Body of pancreas (tissue), 4 donors: ENCODE measurements at regions not wholly inside any gene's neighbourhood (a gene's known extent, or its start where the extent isn't known, plus 50 kb on each side); places are given as distances from the start of the nearest gene placed in this dataset.

ENCODE experiments used
- ATAC-seq: fragments of 150-250 bp; one replicate; pipeline ENCODE4 v1.9.1; 2016
- DNase-seq, 4 donors: peaks; one replicate each; pipeline ENCODE4 v3.0.0-alpha.2; 2019
- H3K27ac ChIP-seq, 4 donors: fragments of 200-600 bp; sonication (generic); 1 replicate in 3 of 4; 2 replicates in 1 of 4; pipeline versions ENCODE4 v1.5.1 to v1.6.1; 2016 to 2019; ENCODE audit warnings: mild to moderate bottlenecking in 1 of 4, mixed read lengths in 1 of 4, moderate library complexity in 1 of 4
- H3K27me3 ChIP-seq, 2 donors: fragments of 200-600 bp; sonication (generic); one replicate each; pipeline ENCODE4 v1.6.0; 2016; ENCODE audit warnings: mild to moderate bottlenecking in 1 of 2
- H3K36me3 ChIP-seq, 2 donors: fragments of 200-600 bp; sonication (generic); replicated peaks in 1 of 2; 2 replicates each; pipeline ENCODE4 v1.5.1; 2016; ENCODE audit warnings: low read depth in 2 of 2; ENCODE audit not compliant: insufficient read depth in 1 of 2
- H3K4me1 ChIP-seq: fragments of 200-600 bp; sonication (generic); one replicate; pipeline ENCODE4 v1.6.0; 2016
- H3K4me3 ChIP-seq, 2 donors: fragments of 200-600 bp; sonication (generic); 1 replicate in 1 of 2; 2 replicates in 1 of 2; pipeline ENCODE4 v1.5.1; 2016 to 2019
- H3K9me3 ChIP-seq, 3 donors: fragments of 200-600 bp; sonication (generic); 1 replicate in 2 of 3; 2 replicates in 1 of 3; pipeline ENCODE4 v1.5.1; 2016
- POLR2A ChIP-seq, 3 donors: fragments of 450-650 bp; IDR thresholded peaks; one replicate each; pipeline ENCODE4 v1.6.1; 2016; ENCODE audit warnings: antibody characterized with exemption in 3 of 3, mild to moderate bottlenecking in 2 of 3
- WGBS, 2 donors: methylation state at CpG; one replicate each; pipeline ENCODE4 v1.1.5; 2017; 5-methylcytosine and 5-hydroxymethylcytosine counted together
- intact Hi-C: fragments of 100-400 bp; cut with DNase I; formaldehyde crosslinking; loops from one replicate; pipeline ENCODE4 v1.15.1; 2023
- TF ChIP-seq, protein P1 (sequence below), 7 experiments: fragments of 450-650 bp in 4 of 7; fragments of 200-600 bp in 3 of 7; sonication (generic) in 3 of 7; IDR thresholded peaks; one replicate each; pipeline ENCODE4 v1.5.1; 2016 to 2019; ENCODE audit warnings: antibody characterized with exemption in 7 of 7

DNA sequence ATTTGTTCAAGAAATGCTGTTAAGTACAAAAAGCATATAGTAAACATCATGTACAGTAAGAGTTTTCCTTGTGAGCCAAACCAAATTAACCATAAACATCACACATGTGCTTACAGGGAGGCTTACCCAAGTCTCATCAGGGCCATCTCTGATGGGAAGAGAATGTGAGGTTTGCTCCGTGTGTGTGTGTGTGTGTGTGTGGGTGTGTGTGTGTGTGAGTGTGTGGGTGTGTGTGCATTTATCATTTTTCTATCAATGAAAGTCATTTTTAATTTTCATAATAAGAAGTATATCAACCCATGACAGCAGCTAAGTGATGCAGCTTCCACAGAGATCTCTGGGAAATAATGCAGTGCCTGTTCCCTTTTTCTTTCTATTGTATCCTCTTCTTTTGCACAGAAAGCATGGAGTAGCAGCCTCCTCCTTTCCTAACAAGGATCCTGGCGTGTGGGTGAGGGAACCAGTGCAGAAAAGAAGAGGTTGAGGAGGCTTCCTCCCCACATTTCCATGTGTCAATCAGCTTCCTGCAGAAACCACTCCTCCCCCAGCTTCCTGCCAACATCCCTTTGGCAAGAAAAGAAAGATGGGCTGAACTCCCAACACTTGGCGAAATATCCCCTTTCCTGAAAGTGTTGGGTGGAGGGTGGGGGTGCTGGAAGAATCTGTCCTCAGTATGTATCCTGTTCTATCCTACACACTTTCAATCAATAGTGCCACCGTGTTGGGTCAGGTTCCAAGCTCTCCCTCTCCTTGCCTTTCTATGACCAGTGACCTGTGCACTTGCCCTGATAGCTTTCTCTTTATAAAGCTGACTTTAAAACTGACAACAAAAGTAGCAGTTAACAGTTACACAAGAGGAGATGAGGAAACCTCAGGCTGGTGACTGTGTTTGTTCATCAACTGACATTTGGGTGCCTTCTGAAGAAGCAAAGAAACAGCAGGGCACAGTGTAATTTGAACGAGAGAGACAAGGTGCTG lies 251.8 kb upstream of the CITED2 start:
- Histone ChIP-seq H3K9me3 (no peaks in the 10 kb centered on the region), H3K27me3 (no peaks in the 10 kb centered on the region), H3K4me1 (no peaks in the 10 kb centered on the region), H3K27ac (no peak overlapping the region), H3K4me3 (no peak overlapping the region), H3K36me3 (no peaks in the 10 kb centered on the region)
- ATAC-seq = no peak
- no peak for TF ChIP-seq POLR2A (IDR thresholded peaks at IDR 0.05)
- no peak for DNase-seq
- intact Hi-C loops = no loop called here
- WGBS, 2 donors = 50 to 66% methylated on average over 5 of the region's 5 CpGs

DNA sequence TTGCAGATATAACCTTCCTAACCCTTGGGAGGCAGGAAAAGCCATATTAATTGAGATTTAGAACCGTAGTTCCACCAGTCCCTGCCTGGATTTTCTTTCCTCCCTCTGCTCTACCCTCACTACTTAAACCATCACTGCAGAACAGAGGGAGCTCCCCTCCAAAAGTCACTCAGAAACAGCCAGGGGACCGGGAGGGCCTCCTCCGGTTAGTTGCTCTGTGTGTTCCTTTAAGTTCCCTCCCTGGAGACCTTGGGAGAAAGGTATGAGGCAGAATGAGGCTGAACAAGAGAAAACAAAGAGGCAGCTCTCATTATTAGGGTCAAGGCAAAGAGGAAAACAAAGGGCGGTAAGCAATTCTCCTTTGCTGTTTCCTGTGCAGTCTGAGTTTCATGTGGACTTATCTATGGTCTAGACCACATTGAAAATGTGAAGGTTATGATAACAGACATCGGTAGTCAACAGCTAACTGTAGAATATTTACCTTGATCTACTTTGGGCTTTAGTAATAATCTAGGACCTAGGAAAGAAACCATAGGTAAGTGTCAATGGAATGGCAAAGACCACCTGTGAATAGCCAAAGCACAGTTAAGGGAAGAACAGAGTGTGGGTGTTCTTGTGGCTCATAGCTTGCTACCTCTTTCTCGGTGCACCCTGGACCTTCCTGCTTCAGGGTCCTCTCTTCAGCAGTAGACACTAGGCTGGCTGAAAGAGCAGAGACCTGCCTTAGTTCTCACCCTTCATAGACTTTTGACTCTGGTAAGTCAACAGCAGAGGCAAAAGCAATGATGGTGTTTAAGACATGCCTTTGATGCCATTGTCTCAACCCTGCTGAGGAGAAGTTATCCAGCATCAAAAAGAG lies 250.9 kb upstream of the CITED2 start:
- WGBS, 2 donors = 75 to 79% methylated on average over 6 of the region's 6 CpGs
- no peaks in the 10 kb centered on the region for H3K27me3 ChIP-seq
- no peaks in the 10 kb centered on the region for H3K36me3 ChIP-seq
- no peaks in the 10 kb centered on the region for H3K9me3 ChIP-seq
- DNase-seq = no peak
- H3K4me1 ChIP-seq = no peaks in the 10 kb centered on the region
- TF ChIP-seq, protein P1, sequence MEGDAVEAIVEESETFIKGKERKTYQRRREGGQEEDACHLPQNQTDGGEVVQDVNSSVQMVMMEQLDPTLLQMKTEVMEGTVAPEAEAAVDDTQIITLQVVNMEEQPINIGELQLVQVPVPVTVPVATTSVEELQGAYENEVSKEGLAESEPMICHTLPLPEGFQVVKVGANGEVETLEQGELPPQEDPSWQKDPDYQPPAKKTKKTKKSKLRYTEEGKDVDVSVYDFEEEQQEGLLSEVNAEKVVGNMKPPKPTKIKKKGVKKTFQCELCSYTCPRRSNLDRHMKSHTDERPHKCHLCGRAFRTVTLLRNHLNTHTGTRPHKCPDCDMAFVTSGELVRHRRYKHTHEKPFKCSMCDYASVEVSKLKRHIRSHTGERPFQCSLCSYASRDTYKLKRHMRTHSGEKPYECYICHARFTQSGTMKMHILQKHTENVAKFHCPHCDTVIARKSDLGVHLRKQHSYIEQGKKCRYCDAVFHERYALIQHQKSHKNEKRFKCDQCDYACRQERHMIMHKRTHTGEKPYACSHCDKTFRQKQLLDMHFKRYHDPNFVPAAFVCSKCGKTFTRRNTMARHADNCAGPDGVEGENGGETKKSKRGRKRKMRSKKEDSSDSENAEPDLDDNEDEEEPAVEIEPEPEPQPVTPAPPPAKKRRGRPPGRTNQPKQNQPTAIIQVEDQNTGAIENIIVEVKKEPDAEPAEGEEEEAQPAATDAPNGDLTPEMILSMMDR (IDR thresholded peaks at IDR 0.05) = no peak
- no peak for TF ChIP-seq POLR2A (IDR thresholded peaks at IDR 0.05)
- ATAC-seq = no peak
- intact Hi-C loops = no loop called here
- no peak overlapping the region for H3K4me3 ChIP-seq
- no peak overlapping the region for H3K27ac ChIP-seq

DNA sequence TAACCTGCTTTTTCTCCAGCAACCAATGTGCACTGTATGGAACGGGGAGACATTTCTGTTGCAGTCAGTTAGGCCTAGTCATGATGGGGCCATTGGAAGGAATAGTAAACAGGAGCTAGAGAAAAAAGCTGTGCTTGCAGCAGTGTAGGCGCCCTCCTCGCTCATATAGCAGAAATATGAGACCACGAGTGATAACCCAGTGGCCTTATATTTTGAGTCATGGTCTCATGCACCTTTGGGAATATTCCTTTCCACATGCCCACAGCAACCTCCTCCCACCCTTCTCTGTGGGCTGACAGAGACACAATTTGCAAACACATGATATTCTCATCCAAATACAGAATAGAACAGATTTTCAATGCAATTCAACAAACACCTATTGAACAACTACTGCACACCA lies 248.9 kb upstream of the CITED2 start:
- no peak for TF ChIP-seq POLR2A (IDR thresholded peaks at IDR 0.05)
- TF ChIP-seq, protein P1 (IDR thresholded peaks at IDR 0.05) = no peak
- Histone ChIP-seq H3K4me3 (no peak overlapping the region), H3K27ac (no peak overlapping the region), H3K27me3 (no peaks in the 10 kb centered on the region), H3K36me3 (no peaks in the 10 kb centered on the region), H3K4me1 (no peaks in the 10 kb centered on the region), H3K9me3 (no peaks in the 10 kb centered on the region)
- ATAC-seq (no peak), DNase-seq (no peak)
- 77 to 89% methylated on average over 4 of the region's 4 CpGs for WGBS, 2 donors
- intact Hi-C loops = no loop called here

DNA sequence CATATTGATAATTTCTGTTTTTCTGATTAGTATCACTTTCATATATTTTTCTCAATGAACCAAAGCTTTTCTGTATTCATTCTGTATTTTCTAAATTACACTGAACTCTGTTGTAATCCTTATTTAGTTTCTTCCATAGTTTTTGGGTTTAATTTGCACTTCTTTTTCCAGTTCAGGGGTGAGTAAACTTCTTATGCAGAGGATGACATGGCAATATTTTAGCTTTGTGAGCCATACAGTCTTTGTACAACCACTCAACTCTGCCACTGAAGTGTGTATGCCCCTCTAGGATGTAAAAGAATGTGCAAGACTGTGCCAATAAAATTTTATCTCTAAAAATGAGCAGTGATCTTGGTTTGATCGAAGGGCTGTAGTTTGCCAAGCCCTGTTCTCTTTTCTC lies 239.0 kb upstream of the CITED2 start:
- TF ChIP-seq, protein P1 (IDR thresholded peaks at IDR 0.05) = no peak
- TF ChIP-seq POLR2A (IDR thresholded peaks at IDR 0.05) = no peak
- WGBS, 2 donors = 90 to 92% methylated on average over 1 of the region's 1 CpG
- Histone ChIP-seq H3K4me3 (no peak overlapping the region), H3K36me3 (no peaks in the 10 kb centered on the region), H3K4me1 (peaks cover 7% of the 10 kb centered on the region), H3K9me3 (no peaks in the 10 kb centered on the region), H3K27ac (no peak overlapping the region), H3K27me3 (no peaks in the 10 kb centered on the region)
- DNase-seq (no peak), ATAC-seq (no peak)
- intact Hi-C loops = no loop called here

DNA sequence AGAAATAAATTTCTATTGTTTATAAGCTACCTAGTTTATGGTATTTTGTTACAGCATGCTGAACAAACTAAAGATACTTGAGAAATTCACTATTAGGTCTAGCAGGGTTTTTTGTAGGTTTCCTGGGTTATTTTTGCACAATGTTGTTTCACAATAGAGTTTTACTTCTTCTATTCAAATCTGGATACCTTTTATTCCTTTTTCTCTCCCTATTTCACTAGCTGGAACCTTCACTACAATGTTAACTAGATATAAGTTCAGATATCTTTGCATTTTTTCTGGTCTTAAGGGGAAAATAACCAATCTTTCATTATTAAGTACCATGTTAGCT lies 237.7 kb upstream of the CITED2 start:
- H3K4me1 ChIP-seq = peaks cover 7% of the 10 kb centered on the region
- H3K9me3 ChIP-seq = no peaks in the 10 kb centered on the region
- no peak for ATAC-seq
- TF ChIP-seq POLR2A (IDR thresholded peaks at IDR 0.05) = no peak
- TF ChIP-seq, protein P1 (IDR thresholded peaks at IDR 0.05) = no peak
- DNase-seq = no peak
- H3K27ac ChIP-seq = no peak overlapping the region
- H3K4me3 ChIP-seq = no peak overlapping the region
- intact Hi-C loops = no loop called here
- H3K36me3 ChIP-seq = no peaks in the 10 kb centered on the region
- no peaks in the 10 kb centered on the region for H3K27me3 ChIP-seq
